A549 (cell line): ENCODE measurements at regions not wholly inside any gene's neighbourhood (a gene's known extent, or its start where the extent isn't known, plus 50 kb on each side); places are given as distances from the start of the nearest gene placed in this dataset.

Source experiments
- ELK1 ChIP-seq: fragments of 150-350 bp; IDR thresholded peaks from 2 replicates; pipeline ENCODE4 v1.6.1; 2014; ENCODE audit warnings: low read depth, mild to moderate bottlenecking, low read length
- EP300 ChIP-seq, 2 experiments: fragments of >200 bp; sonication (Bioruptor Twin); formaldehyde crosslinking; IDR thresholded peaks; 2 replicates in 1 of 2; 3 replicates in 1 of 2; pipeline ENCODE4 v1.6.1; 2016 to 2017
- HOXB13 ChIP-seq: fragments of 250-450 bp; sonication (Bioruptor Pico); IDR thresholded peaks from 2 replicates; pipeline ENCODE4 v1.5.0; 2020; ENCODE audit warnings: low read depth, mild to moderate bottlenecking, moderate library complexity
- NPAS2 ChIP-seq: fragments of 250-450 bp; sonication (Bioruptor Pico); IDR thresholded peaks from 2 replicates; pipeline ENCODE4 v1.8.0; 2022; ENCODE audit warnings: mild to moderate bottlenecking, moderate library complexity, borderline replicate concordance
- POLR2A ChIP-seq: IDR thresholded peaks from 2 replicates; pipeline ENCODE4 v1.6.1; 2012; ENCODE audit warnings: mild to moderate bottlenecking, low read length
- RAD21 ChIP-seq, 2 experiments: fragments of >200 bp in 1 of 2; sonication (Bioruptor Twin) in 1 of 2; formaldehyde crosslinking in 1 of 2; IDR thresholded peaks in 1 of 2; conservative IDR thresholded peaks in 1 of 2; 2 replicates in 1 of 2; 3 replicates in 1 of 2; pipeline ENCODE4 v1.6.1; 2012 to 2018; ENCODE audit warnings: inconsistent platforms in 1 of 2
- RCOR1 ChIP-seq: fragments of 150-350 bp; IDR thresholded peaks from 2 replicates; pipeline ENCODE4 v1.6.1; 2014; ENCODE audit warnings: antibody characterized with exemption, low read length, low read depth
- REST ChIP-seq: fragments of 200-600 bp; sonication (generic); IDR thresholded peaks from 2 replicates; pipeline ENCODE4 v1.6.1; 2016; ENCODE audit warnings: antibody characterized with exemption, mild to moderate bottlenecking, moderate library complexity
- RFX5 ChIP-seq: fragments of 450-650 bp; IDR thresholded peaks from 2 replicates; pipeline ENCODE4 v1.7.1; 2014; ENCODE audit warnings: antibody characterized with exemption, mild to moderate bottlenecking, moderate library complexity
- TF ChIP-seq, protein P1 (sequence below): IDR thresholded peaks from 2 replicates; pipeline ENCODE4 v1.6.1; 2012; ENCODE audit warnings: low read depth, borderline replicate concordance
- TF ChIP-seq, protein P2 (sequence below): fragments of >200 bp; sonication (Bioruptor Twin); formaldehyde crosslinking; IDR thresholded peaks from 3 replicates; pipeline ENCODE4 v1.5.1; 2016
- TF ChIP-seq, protein P3 (sequence below): fragments of 450-650 bp; IDR thresholded peaks from 2 replicates; pipeline ENCODE4 v1.6.1; 2014; ENCODE audit warnings: antibody characterized with exemption

DNA sequence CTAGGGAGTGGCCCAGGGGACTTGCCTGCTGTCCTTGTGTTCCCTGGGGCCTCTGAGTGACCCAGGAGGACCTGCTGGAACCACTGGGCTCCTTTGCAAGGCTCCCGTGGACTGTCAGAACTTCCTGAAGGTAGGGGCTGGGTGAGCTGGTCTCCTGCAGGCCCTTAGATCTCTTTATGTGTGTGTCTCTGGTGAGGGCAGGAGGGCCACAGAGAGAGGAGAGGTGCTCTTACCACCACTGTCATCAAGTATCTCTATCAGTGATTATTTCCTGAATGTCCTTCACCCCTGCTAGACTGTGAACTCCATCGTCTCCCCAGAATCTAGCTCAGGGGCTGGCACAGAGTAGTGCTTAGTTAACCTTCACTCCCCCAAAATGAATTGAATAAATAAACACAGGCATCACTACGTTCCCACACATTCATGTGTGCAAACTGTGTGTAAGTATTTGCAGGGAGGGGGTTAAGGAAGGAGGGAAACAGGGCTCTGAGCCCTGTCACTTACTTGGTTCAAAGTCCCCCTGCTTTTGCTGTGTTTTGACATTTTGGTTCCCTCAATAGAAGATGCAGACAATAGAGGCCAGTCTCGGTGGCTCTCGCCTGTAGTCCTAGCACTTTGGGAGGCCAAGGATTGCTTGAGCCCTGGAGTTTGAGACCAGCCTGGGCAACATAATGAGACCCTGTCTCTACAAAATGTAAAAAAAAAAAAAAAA is 100.8 kb upstream of the HAAO start:
- TF ChIP-seq HOXB13 (CRISPR knock-in tag) = no peak
- TF ChIP-seq, protein P1, sequence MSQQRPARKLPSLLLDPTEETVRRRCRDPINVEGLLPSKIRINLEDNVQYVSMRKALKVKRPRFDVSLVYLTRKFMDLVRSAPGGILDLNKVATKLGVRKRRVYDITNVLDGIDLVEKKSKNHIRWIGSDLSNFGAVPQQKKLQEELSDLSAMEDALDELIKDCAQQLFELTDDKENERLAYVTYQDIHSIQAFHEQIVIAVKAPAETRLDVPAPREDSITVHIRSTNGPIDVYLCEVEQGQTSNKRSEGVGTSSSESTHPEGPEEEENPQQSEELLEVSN = no peak
- TF ChIP-seq, protein P2, sequence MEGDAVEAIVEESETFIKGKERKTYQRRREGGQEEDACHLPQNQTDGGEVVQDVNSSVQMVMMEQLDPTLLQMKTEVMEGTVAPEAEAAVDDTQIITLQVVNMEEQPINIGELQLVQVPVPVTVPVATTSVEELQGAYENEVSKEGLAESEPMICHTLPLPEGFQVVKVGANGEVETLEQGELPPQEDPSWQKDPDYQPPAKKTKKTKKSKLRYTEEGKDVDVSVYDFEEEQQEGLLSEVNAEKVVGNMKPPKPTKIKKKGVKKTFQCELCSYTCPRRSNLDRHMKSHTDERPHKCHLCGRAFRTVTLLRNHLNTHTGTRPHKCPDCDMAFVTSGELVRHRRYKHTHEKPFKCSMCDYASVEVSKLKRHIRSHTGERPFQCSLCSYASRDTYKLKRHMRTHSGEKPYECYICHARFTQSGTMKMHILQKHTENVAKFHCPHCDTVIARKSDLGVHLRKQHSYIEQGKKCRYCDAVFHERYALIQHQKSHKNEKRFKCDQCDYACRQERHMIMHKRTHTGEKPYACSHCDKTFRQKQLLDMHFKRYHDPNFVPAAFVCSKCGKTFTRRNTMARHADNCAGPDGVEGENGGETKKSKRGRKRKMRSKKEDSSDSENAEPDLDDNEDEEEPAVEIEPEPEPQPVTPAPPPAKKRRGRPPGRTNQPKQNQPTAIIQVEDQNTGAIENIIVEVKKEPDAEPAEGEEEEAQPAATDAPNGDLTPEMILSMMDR = no peak
- TF ChIP-seq RFX5 = no peak
- TF ChIP-seq NPAS2 = no peak
- TF ChIP-seq ELK1 = no peak
- no peak for TF ChIP-seq REST
- no peak for TF ChIP-seq RCOR1
- TF ChIP-seq POLR2A = no peak
- TF ChIP-seq, protein P3, sequence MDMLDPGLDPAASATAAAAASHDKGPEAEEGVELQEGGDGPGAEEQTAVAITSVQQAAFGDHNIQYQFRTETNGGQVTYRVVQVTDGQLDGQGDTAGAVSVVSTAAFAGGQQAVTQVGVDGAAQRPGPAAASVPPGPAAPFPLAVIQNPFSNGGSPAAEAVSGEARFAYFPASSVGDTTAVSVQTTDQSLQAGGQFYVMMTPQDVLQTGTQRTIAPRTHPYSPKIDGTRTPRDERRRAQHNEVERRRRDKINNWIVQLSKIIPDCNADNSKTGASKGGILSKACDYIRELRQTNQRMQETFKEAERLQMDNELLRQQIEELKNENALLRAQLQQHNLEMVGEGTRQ = no peak
- no peak for TF ChIP-seq EP300 (IDR thresholded peaks at IDR 0.05)
- no peak for TF ChIP-seq RAD21 (conservative IDR thresholded peaks at IDR 0.05 in 1 of 2, IDR thresholded peaks at IDR 0.05 in 1 of 2)
